DMS79 (cell line): ENCODE measurements at regions not wholly inside any gene's neighbourhood (a gene's known extent, or its start where the extent isn't known, plus 50 kb on each side); places are given as distances from the start of the nearest gene placed in this dataset.
"Not testable (repeated sequence)": the region's sequence is repeated elsewhere in the genome, so short reads cannot be mapped to it uniquely, and the experiment has no call there.

Experiments
- DNase-seq: peaks from one replicate; lab custom pipeline; 2025; lab: John Stamatoyannopoulos, UW

GRCh38 chr1:94672934-94673333 lies 131.4 kb upstream of the F3 start:
- no peak for DNase-seq

- no peak for DNase-seq
Measured at GRCh38 chr1:94672001-94672400, 130.4 kb upstream of the F3 start.

GRCh38 chr1:94670273-94670672 lies 128.7 kb upstream of the F3 start:
- no peak for DNase-seq

GRCh38 chr1:94669198-94669597 lies 127.6 kb upstream of the F3 start:
- DNase-seq, result no peak

- DNase-seq, result no peak
Measured at GRCh38 chr1:94668528-94668927, 127.0 kb upstream of the F3 start.

GRCh38 chr1:94667818-94668217 lies 126.3 kb upstream of the F3 start:
- no peak for DNase-seq

GRCh38 chr1:94666797-94667196 lies 125.2 kb upstream of the F3 start:
- no peak for DNase-seq

GRCh38 chr1:94661431-94661932 lies 119.9 kb upstream of the F3 start:
- DNase-seq, result no peak

GRCh38 chr1:94660994-94661393 lies 119.4 kb upstream of the F3 start:
- no peak for DNase-seq

GRCh38 chr1:94660258-94660657 lies 118.7 kb upstream of the F3 start:
- no peak for DNase-seq

GRCh38 chr1:94659202-94659601 lies 117.6 kb upstream of the F3 start:
- not testable (repeated sequence) for DNase-seq

- no peak for DNase-seq
Measured at GRCh38 chr1:94658221-94658620, 116.7 kb upstream of the F3 start.

GRCh38 chr1:94657776-94658175 lies 116.2 kb upstream of the F3 start:
- not testable (repeated sequence) for DNase-seq

- DNase-seq, result no peak
Measured at GRCh38 chr1:94656967-94657366, 115.4 kb upstream of the F3 start.

- no peak for DNase-seq
Measured at GRCh38 chr1:94654919-94655318, 113.4 kb upstream of the F3 start.

GRCh38 chr1:94654459-94654858 lies 112.9 kb upstream of the F3 start:
- no peak for DNase-seq

- no peak for DNase-seq
Measured at GRCh38 chr1:94654031-94654430, 112.5 kb upstream of the F3 start.

- DNase-seq, result no peak
Measured at GRCh38 chr1:94653454-94653853, 111.9 kb upstream of the F3 start.

- no peak for DNase-seq
Measured at GRCh38 chr1:94651076-94651475, 109.5 kb upstream of the F3 start.

- DNase-seq, result no peak
Measured at GRCh38 chr1:94650301-94650700, 108.7 kb upstream of the F3 start.

GRCh38 chr1:94648225-94649007 lies 106.9 kb upstream of the F3 start:
- no peak for DNase-seq

GRCh38 chr1:94646786-94647555 lies 105.4 kb upstream of the F3 start:
- DNase-seq, result no peak

- DNase-seq, result no peak
Measured at GRCh38 chr1:94646141-94646643, 104.6 kb upstream of the F3 start.
